T-helper 1 cell (primary cell): ENCODE measurements at regions not wholly inside any gene's neighbourhood (a gene's known extent, or its start where the extent isn't known, plus 50 kb on each side); places are given as distances from the start of the nearest gene placed in this dataset.

ENCODE experiments used
- DNase-seq, 5 donors: peaks; one replicate each; pipeline ENCODE4 v3.0.0-alpha.2; 2012 to 2020

GRCh38 chr13:107005577-107005976 is 437.6 kb upstream of the ARGLU1 start:
- DNase-seq = no peak

GRCh38 chr13:107003911-107004310 is 436.0 kb upstream of the ARGLU1 start:
- DNase-seq = no peak

DNA sequence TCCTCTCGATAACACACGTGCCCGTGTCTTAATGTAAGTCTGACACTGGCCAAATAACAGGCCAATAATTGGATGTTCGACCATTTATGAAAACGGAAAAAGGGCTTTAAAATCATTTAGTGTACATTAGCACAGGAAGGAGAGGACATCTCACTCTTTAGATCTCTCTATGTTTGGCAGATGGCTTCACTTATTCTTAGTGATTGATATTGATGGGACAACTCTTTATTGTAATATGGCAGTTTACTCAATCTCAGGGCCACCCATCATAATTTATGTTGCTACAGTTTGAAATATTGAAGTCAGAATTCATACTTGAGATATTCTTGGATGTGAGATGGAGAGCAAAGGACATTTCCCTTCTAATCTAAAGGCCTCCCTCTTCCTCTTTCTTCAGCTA is 430.7 kb upstream of the ARGLU1 start:
- no peak for DNase-seq

GRCh38 chr13:106997696-106998095 is 429.8 kb upstream of the ARGLU1 start:
- DNase-seq = no peak

DNA sequence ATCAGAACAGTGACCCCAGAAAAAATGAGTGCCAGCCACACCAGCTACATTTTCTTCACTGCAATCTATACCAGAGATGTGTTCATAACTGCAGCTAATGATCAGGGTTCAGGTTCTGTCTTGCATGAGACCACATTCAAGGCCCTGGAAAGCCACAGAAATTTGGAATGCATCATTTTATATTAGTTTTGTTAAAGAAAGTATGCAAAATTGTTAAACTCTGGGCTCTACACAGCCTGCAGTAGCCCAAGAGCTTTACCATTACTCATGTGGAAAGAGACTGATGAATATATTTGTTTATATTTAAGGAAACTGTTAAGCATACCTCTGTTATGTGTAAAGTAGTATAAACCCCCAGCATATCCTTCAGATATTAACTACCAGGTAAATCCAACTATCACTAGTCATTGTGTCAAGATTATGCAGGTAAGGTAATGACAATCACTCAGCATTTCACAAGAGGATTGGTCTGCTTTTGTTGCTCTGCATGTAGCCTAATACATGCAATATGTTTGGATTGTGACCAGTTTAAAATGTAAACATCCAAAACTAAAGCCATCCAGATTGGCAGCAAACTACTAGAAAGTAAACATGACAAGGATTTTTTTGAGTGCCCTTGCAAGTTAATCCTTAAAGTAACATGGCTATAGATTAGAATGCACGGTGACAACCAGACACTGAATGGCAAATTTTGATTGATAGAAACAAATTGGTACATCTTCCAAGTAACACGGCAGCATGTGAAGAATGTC is 429.1 kb upstream of the ARGLU1 start:
- no peak for DNase-seq

- DNase-seq = no peak
Observed at GRCh38 chr13:106990594-106990993, 422.7 kb upstream of the ARGLU1 start.

- DNase-seq = no peak
Observed at GRCh38 chr13:106989876-106990275, 421.9 kb upstream of the ARGLU1 start.

DNA sequence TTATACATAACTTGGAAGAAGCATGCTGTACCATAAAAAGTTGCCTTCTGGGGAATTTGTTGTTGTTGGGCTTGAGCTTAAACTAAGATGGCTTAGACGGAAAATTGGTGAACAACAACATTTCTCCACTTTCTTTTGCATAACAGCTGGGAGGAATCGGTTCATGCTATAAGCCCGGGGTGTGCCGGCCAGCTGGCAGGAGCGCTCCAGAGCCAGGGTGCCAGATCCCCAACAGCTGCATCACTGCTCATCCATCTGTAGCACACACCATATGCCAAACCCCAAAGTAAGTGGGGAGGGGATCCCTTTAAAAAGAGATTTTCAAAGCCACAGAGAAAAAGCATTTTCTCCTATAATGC is 419.5 kb upstream of the ARGLU1 start:
- no peak for DNase-seq

DNA sequence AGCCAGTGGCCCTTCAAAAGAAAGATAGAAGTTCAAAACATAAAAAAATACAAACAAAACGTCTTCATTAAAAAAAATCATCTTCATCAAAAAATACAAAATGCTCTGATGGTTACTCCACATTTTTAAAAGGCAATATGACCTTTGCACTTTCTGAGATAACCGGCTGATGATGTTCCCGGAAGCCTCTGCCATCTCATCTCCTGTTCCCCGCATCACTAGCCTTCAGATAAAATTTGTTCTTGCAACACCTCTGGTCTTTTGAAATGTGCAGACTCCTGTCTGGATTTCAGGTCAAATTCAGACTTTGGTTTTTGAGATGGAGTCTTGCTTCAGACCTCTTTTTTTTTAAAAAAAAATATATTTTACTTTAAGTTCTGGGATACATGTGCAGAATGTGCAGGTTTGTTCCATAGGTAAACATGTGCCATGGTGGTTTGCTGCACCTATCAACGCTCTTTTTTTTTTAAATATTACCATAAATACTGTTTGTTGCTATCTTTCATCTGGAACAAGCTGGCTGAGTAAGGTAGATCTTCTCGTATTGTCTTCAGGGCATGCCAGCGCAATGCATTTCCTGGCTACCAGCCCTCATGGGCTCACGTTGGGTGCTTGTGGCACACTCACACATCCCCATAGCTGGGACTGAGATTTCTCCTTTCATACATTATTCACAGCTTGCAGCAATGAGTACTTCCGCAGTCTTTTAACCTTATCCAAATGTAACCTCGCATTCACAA is 418.9 kb upstream of the ARGLU1 start:
- DNase-seq = no peak

GRCh38 chr13:106986033-106986484 is 418.1 kb upstream of the ARGLU1 start:
- DNase-seq = no peak

- DNase-seq = no peak
Observed at GRCh38 chr13:106985481-106985880, 417.5 kb upstream of the ARGLU1 start.

DNA sequence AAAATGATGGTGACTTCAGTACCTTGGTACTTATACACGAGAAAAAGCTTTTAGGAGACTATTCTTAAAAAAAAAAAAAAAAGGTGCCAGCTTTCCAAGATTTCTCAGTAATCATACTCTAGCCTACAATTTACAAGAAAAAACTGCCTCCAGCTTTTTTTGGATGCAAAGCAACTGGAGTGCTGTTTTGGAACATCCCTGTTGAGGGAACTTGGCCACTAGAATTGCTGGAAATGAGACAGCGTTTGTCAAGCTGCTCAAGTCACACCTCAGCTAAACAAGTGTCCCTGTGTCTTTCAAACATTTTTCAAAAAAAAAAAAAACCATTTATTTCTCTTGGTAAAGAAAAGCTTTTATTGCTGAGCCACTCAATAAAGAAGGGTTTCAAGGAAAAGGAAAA is 413.1 kb upstream of the ARGLU1 start:
- DNase-seq = no peak

DNA sequence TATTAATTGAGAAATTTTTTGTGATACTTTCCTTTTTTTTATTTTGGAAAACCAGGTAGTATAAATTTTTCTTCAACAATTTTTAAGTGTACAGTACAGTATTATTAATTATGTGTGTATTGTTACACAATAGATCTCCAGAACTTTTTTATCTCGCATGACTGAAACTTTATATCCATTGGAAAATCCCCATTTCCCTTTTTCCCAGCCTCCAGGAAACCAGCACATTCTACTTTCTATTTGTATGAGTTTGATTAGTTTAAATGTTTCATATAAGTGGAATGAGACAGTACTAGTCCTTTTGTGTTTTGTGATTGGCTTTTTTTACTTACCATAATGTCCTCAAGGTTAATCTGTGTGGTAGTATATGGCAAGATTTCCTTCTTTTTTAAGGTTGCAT is 399.5 kb upstream of the ARGLU1 start:
- no peak for DNase-seq

GRCh38 chr13:106963151-106963550 is 395.2 kb upstream of the ARGLU1 start:
- DNase-seq = no peak

- DNase-seq = no peak
Observed at GRCh38 chr13:106961651-106962050, 393.7 kb upstream of the ARGLU1 start.

GRCh38 chr13:106961216-106961615 is 393.3 kb upstream of the ARGLU1 start:
- no peak for DNase-seq

- no peak for DNase-seq
Observed at GRCh38 chr13:106958621-106959048, 390.7 kb upstream of the ARGLU1 start.

GRCh38 chr13:106942563-106942962 is 374.6 kb upstream of the ARGLU1 start:
- no peak for DNase-seq

- no peak for DNase-seq
Observed at GRCh38 chr13:106941779-106942178, 373.8 kb upstream of the ARGLU1 start.

DNA sequence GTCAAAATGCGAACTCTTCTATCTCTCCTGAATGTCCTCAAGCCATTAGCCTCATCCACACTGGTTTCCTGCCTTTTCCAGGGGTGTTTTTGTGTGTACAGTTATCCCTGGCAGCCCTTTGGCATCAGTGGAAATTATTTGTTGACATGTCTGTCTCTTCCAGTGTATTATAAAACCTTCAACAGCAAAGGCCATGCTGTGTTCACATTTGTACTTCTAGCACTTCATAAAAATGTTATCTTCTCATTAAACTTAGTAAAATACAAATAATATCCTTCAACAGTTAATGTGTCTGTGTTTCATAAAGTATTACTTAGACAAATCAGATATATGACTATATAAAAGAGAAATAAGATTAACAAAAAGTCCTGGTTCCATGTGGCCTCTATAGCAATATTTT is 359.5 kb upstream of the ARGLU1 start:
- no peak for DNase-seq

- DNase-seq = no peak
Observed at GRCh38 chr13:106922384-106922783, 354.4 kb upstream of the ARGLU1 start.

DNA sequence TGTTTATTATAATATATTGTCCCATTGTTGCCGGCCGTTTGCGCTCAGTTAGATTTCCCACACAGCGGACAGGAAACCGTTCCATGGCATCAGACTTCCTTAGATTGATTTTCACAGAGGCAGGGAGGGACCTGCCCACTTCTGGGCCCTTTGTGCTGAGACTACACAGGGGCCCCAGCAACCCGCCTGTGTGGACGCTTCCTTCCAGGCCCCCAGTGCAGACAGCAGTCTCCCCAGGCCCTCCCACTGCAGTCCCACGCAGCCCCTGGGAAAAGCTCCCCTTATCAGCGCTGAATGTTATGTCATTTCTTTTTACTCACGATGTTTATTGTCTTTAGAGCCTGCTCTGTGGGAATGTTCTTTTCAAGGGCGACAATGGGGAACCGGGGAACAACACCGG is 351.7 kb upstream of the ARGLU1 start:
- no peak for DNase-seq

- DNase-seq = no peak
Observed at GRCh38 chr13:106919133-106919532, 351.2 kb upstream of the ARGLU1 start.

DNA sequence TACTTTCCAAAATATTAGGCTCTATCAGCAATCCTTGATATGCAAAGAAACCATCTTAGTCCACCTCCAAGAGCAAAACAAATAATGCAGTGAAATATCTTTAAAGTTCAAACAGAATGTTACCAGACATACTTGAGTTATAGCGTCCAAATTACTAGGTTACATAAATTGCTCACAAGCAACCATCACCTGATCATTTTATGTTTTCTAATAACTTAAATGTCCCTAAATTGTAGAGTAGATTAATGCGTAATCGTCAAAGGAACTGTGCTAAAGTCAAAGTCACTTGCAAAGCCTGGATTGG is 350.6 kb upstream of the ARGLU1 start:
- no peak for DNase-seq
